ENCODE measurements at regions not wholly inside any gene's neighbourhood (a gene's known extent, or its start where the extent isn't known, plus 50 kb on each side); places are given as distances from the start of the nearest gene placed in this dataset.

GRCh38 chr2:16202266-16203020, 262.1 kb downstream of the MYCN start:
- no peak for TF ChIP-seq CTCF (IDR thresholded peaks at IDR 0.05)
- TF ChIP-seq ZFX (IDR thresholded peaks at IDR 0.05; ENCODE audit: borderline replicate concordance): no peak

All from 22Rv1 (cell line).